Smooth muscle cell (in vitro differentiated cells): ENCODE measurements at regions not wholly inside any gene's neighbourhood (a gene's known extent, or its start where the extent isn't known, plus 50 kb on each side); places are given as distances from the start of the nearest gene placed in this dataset.

Source experiments
- DNase-seq: peaks from one replicate; lab custom pipeline; 2025; ENCODE audit not compliant: unreplicated experiment; lab: John Stamatoyannopoulos, UW
- H2AFZ ChIP-seq: fragments of 200-600 bp; sonication (generic); 2 replicates; pipeline ENCODE4 v1.6.0; 2016; ENCODE audit warnings: antibody characterized with exemption, low read depth, mild to moderate bottlenecking
- H3F3A ChIP-seq: fragments of 200-600 bp; sonication (generic); 2 replicates; pipeline ENCODE4 v1.6.0; 2017; ENCODE audit warnings: antibody characterized with exemption, low read depth
- H3K27ac ChIP-seq: fragments of 200-600 bp; sonication (generic); 2 replicates; pipeline ENCODE4 v1.5.1; 2016; ENCODE audit warnings: low read depth, mild to moderate bottlenecking
- H3K27me3 ChIP-seq: fragments of 200-600 bp; sonication (generic); 2 replicates; pipeline ENCODE4 v1.6.1; 2016; ENCODE audit warnings: low read depth, mild to moderate bottlenecking
- H3K36me3 ChIP-seq: fragments of 200-600 bp; sonication (generic); 2 replicates; pipeline ENCODE4 v1.5.1; 2016; ENCODE audit warnings: low read depth
- H3K4me1 ChIP-seq: fragments of 200-600 bp; sonication (generic); 2 replicates; pipeline ENCODE4 v1.5.1; 2016; ENCODE audit warnings: low read depth
- H3K4me2 ChIP-seq: fragments of 200-600 bp; sonication (generic); 2 replicates; pipeline ENCODE4 v1.6.0; 2016; ENCODE audit warnings: mild to moderate bottlenecking
- H3K4me3 ChIP-seq: fragments of 200-600 bp; sonication (generic); 2 replicates; pipeline ENCODE4 v1.5.1; 2016; ENCODE audit warnings: mild to moderate bottlenecking
- H3K79me2 ChIP-seq: fragments of 200-600 bp; sonication (generic); 2 replicates; pipeline ENCODE4 v1.6.0; 2016; ENCODE audit warnings: low read depth, mild to moderate bottlenecking
- H3K9ac ChIP-seq: fragments of 200-600 bp; sonication (generic); 2 replicates; pipeline ENCODE4 v1.6.0; 2016; ENCODE audit warnings: low read depth
- H3K9me3 ChIP-seq: fragments of 200-600 bp; sonication (generic); replicated peaks from 2 replicates; pipeline ENCODE4 v1.5.1; 2016; ENCODE audit warnings: low read depth
- H4K20me1 ChIP-seq: fragments of 200-600 bp; sonication (generic); 2 replicates; pipeline ENCODE4 v1.6.0; 2016; ENCODE audit warnings: low read depth
- WGBS: methylation state at CpG from one replicate; pipeline ENCODE4 v1.1.7; 2016; ENCODE audit warnings: low lambda C conversion rate; 5-methylcytosine and 5-hydroxymethylcytosine counted together
- TF ChIP-seq, protein P1 (sequence below): fragments of 200-600 bp; sonication (generic); IDR thresholded peaks from 2 replicates; pipeline ENCODE4 v1.5.1; 2017; ENCODE audit warnings: borderline replicate concordance, mild to moderate bottlenecking, antibody characterized with exemption; ENCODE audit not compliant: insufficient read depth, poor library complexity, severe bottlenecking

- Histone ChIP-seq H3K27me3 (no peaks in the 10 kb centered on the region), H3K4me2 (no peak overlapping the region), H3K4me3 (no peak overlapping the region), H3F3A (no peaks in the 10 kb centered on the region), H3K4me1 (peaks cover 3% of the 10 kb centered on the region), H3K27ac (no peak overlapping the region), H3K9me3 (no peaks in the 10 kb centered on the region), H3K9ac (no peak overlapping the region), H3K79me2 (no peaks in the 10 kb centered on the region), H4K20me1 (no peaks in the 10 kb centered on the region), H2AFZ (no peak overlapping the region), H3K36me3 (no peaks in the 10 kb centered on the region)
- no peak for DNase-seq
- TF ChIP-seq, protein P1, sequence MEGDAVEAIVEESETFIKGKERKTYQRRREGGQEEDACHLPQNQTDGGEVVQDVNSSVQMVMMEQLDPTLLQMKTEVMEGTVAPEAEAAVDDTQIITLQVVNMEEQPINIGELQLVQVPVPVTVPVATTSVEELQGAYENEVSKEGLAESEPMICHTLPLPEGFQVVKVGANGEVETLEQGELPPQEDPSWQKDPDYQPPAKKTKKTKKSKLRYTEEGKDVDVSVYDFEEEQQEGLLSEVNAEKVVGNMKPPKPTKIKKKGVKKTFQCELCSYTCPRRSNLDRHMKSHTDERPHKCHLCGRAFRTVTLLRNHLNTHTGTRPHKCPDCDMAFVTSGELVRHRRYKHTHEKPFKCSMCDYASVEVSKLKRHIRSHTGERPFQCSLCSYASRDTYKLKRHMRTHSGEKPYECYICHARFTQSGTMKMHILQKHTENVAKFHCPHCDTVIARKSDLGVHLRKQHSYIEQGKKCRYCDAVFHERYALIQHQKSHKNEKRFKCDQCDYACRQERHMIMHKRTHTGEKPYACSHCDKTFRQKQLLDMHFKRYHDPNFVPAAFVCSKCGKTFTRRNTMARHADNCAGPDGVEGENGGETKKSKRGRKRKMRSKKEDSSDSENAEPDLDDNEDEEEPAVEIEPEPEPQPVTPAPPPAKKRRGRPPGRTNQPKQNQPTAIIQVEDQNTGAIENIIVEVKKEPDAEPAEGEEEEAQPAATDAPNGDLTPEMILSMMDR = no peak
Measured at GRCh38 chr13:59360916-59361315, 802.8 kb downstream of the DIAPH3 start.

DNA sequence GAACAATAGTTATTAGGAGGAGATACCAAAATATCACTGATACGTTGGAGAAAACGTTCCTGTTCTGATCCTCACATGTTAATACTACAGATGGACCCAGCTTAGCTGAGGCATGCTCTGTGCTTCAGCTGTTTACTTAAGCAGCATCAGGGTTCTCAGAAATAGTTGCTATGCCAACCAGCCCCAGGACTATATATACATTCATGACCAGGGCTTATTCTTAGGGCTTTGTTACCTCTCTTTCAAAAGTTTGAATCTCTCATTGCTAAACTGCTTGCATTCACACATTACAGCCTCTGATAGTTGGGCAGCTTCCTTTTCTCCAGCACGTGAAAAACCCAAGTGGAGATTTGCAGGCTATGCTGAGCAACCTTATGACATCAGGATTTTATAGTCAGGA is 800.4 kb downstream of the DIAPH3 start:
- Histone ChIP-seq H3F3A (no peaks in the 10 kb centered on the region), H3K4me3 (no peak overlapping the region), H3K4me2 (no peak overlapping the region), H3K36me3 (no peaks in the 10 kb centered on the region), H3K4me1 (peaks cover 3% of the 10 kb centered on the region), H3K9ac (no peak overlapping the region), H4K20me1 (no peaks in the 10 kb centered on the region), H2AFZ (no peak overlapping the region), H3K79me2 (no peaks in the 10 kb centered on the region), H3K27me3 (no peaks in the 10 kb centered on the region), H3K27ac (no peak overlapping the region), H3K9me3 (no peaks in the 10 kb centered on the region)
- DNase-seq = no peak
- 65% methylated on average over 3 of the region's 3 CpGs for WGBS
- TF ChIP-seq, protein P1 = no peak

DNA sequence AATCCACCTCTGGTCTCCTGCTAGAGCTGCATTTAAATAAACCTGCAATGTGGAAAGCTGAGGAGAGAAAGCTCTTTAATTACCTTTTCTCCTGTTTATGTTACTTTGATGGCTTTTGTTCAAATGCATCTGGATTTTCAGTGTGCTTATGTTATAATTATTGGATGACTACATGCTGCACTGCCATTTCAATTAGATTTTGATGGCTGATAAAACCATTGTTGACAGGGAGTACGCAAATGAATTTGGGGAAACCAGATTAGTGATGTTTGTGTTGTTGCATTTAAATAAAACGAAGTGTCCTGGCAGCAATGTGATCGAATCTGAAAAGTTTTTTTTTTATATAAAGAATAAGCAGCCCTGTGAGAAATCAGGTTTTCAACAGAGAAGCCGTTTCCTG is 799.8 kb downstream of the DIAPH3 start:
- no peak for DNase-seq
- no peaks in the 10 kb centered on the region for H3K9me3 ChIP-seq
- no peak overlapping the region for H2AFZ ChIP-seq
- WGBS = 86% methylated on average over 4 of the region's 4 CpGs
- H3K4me3 ChIP-seq = no peak overlapping the region
- no peaks in the 10 kb centered on the region for H3F3A ChIP-seq
- H3K9ac ChIP-seq = no peak overlapping the region
- H3K27ac ChIP-seq = no peak overlapping the region
- H3K4me2 ChIP-seq = no peak overlapping the region
- H3K27me3 ChIP-seq = no peaks in the 10 kb centered on the region
- H4K20me1 ChIP-seq = no peaks in the 10 kb centered on the region
- TF ChIP-seq, protein P1 = no peak
- H3K4me1 ChIP-seq = peaks cover 3% of the 10 kb centered on the region
- H3K79me2 ChIP-seq = no peaks in the 10 kb centered on the region
- no peaks in the 10 kb centered on the region for H3K36me3 ChIP-seq

- TF ChIP-seq, protein P1 = no peak
- DNase-seq = no peak
- H3K79me2 ChIP-seq = no peaks in the 10 kb centered on the region
Measured at GRCh38 chr13:59364641-59365085, 799.1 kb downstream of the DIAPH3 start.

More at GRCh38 chr13:59364641-59365085, 799.1 kb downstream of the DIAPH3 start:
- 90% methylated on average over 7 of the region's 7 CpGs for WGBS
- Histone ChIP-seq H4K20me1 (no peaks in the 10 kb centered on the region), H3K9me3 (no peaks in the 10 kb centered on the region), H3K4me3 (no peak overlapping the region), H3F3A (no peaks in the 10 kb centered on the region), H3K27ac (no peak overlapping the region), H2AFZ (no peak overlapping the region), H3K4me1 (peaks cover 3% of the 10 kb centered on the region), H3K9ac (no peak overlapping the region), H3K27me3 (no peaks in the 10 kb centered on the region), H3K4me2 (no peak overlapping the region), H3K36me3 (no peaks in the 10 kb centered on the region)
